MV-4-11 (cell line): ENCODE measurements at regions not wholly inside any gene's neighbourhood (a gene's known extent, or its start where the extent isn't known, plus 50 kb on each side); places are given as distances from the start of the nearest gene placed in this dataset.
"Not testable (repeated sequence)": the region's sequence is repeated elsewhere in the genome, so short reads cannot be mapped to it uniquely, and the experiment has no call there.

ENCODE experiments used
- DNase-seq: peaks from one replicate; lab custom pipeline; 2025; lab: John Stamatoyannopoulos, UW

DNA sequence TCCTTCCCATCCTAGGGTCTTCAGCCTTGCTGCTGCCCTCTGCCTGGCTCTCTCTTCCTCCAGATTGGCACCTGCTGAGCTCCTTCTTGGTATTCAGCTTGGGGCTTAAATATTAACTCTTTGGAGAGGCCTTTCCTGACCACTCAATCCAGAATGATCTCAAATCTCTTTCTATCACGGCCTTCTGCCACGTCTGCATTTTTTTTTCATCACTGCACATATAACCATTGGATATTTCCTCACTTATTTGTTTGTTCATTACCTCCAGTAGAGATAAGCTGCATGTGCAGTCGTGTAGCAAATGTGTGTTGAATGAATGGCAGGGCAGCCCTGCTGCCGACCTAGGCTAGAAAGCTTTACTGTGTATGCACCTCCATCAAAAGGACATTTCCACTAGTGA, 51.6 kb upstream of the MPP7 start:
- DNase-seq, result no peak

DNA sequence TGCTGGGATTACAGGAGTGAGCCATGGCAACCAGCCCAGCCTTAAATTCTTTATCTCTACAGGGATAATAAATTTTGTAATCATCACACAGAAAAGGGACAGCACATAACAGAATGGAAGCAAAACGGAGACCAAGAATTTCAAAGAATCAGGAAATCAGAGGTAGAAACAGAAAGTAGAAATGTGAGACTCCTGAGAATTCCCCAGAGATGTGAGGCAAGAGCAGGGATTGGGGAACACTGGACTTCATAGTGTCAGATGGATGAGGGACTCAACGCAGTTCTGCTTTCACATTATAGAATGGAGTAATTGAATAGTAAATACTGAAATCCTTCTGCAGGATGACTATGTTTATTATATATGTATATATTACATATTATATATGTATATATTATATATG, 52.5 kb upstream of the MPP7 start:
- DNase-seq, result no peak

DNA sequence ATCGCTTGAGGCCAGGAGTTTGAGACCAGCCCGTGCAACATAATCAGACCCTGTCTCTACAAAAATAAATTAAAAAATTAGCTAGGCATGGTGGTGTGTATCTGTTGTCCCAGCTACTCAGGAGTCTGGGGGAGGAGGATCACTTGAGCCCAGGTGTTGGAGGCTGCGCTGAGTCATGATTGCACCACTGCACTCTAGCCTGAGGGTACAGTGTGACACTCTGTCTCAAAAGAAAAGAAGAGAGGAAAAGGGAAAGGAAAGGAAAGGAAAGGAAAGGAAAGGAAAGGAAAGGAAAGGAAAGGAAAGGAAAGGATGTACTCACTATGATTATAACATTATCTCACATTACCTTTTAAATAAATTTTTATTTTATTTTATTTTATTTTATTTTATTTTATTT, 56.5 kb upstream of the MPP7 start:
- DNase-seq, result no peak

DNA sequence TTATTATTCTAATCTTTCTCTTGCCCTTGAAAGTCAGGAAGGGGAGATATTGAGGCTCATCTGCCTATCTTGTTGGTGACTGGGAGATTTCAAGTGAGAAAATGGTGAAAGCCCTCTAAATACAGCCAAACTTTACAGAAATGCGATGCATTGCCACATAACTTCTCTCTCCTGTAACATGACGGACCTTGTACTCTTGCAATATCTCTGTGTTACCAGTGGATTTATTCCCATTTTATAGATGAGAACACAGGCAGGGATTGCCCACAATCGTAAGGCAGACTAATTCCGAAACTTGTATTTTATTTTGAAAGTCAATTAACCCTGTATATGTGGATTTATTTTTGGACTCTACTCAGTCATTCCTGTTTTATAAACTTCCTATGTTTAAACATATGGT, 57.3 kb upstream of the MPP7 start:
- DNase-seq, result no peak

DNA sequence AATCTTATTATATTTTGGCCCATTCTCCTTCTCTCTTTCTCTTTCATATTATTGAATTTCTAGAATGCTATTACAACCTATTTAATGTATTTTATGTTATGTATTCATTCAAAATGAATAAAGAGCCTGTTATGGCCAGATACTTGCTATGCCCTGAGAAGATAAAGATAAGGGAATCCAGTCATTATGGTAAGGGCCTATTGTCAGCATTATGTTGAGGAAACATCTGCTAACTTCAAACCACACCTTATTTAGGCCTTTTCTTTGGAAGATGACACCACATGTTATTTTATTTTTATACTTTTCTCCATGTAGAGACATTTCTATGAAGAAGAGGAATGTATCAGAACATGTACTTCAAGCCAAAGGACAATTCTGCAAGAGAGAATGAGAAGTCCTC, 60.5 kb upstream of the MPP7 start:
- no peak for DNase-seq

DNA sequence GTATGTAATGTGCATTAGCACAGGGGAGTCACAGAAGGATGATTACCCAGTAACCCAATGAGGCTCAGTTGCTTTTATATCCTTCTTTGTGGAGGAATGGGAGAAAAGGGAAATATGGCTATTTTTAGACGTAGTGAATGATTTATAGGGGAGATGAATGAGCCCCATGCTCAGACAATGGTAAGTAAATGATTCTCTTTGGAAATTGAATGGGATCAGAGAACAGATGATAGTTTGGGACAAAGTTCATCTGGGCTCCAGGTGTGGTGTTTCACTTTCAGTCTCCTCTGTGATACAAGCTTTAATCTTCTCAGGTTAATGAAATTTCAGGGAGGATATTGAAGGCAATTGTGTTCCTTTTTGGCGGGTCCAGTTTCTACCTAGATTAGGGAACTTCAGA, 63.0 kb upstream of the MPP7 start:
- no peak for DNase-seq

DNA sequence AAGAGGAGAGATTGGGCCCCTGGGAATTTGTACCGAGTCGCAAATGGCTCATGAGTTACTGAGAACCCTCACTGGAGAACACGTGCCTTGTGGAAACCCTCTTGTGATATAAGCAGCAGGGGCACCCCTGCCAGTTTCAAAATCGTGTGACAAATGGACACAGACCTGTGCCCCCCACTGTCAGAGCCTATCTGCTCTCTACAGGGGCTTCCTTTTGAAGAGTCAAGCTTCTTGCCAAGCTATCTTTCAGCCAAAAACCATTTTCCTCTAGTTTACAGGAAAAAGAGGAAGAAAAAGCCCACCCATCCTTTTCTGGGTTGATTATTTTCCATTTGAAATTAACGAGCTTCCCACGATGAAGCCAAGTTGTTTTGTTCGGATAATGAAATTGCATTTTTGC, 64.1 kb upstream of the MPP7 start:
- no peak for DNase-seq

DNA sequence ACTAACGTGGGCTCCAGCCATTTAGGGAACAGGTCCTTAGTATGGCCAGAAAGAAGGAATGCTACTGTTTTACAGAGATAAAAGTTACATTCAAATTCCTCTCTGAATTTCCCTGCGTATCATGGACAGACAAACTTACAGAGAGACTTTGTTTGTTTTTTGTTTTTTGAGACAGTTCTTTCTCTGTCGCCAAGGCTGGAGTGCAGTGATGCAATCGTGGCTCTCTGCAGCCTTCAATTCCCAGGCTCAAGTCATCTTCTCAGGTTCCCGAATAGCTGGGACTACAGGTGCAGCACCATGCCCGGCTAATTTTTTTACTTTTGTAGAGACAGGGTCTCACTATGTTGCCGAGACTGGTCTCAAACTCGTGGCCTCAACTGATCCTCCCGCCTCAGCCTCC, 64.5 kb upstream of the MPP7 start:
- DNase-seq, result peak; percentile 21

DNA sequence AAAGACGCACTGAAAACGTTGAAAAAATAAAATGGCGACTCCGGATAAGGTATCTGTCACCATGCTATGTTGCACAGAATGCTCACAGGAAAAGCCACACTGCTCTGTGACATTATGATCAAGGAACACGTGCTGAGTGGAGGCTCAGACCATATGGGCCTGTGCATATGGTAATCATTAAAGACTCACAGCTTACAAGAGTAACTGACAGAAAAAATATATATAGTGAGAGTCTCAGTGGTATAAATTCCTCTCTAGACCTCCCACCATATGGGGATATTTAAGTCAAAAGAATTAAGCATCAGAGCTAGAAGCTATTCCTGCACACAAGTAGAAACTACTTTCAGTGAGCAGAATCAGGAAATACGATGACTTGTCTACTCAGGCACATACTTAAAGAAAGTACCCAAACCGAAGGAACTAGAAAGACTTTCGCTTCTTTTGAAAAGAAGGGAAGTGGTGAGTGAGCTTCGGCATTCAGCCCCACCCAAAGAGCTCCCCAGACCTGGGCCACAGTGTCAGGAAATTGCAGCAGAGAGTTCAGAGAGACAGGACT, 65.1 kb upstream of the MPP7 start:
- peak; percentile 97 for DNase-seq

DNA sequence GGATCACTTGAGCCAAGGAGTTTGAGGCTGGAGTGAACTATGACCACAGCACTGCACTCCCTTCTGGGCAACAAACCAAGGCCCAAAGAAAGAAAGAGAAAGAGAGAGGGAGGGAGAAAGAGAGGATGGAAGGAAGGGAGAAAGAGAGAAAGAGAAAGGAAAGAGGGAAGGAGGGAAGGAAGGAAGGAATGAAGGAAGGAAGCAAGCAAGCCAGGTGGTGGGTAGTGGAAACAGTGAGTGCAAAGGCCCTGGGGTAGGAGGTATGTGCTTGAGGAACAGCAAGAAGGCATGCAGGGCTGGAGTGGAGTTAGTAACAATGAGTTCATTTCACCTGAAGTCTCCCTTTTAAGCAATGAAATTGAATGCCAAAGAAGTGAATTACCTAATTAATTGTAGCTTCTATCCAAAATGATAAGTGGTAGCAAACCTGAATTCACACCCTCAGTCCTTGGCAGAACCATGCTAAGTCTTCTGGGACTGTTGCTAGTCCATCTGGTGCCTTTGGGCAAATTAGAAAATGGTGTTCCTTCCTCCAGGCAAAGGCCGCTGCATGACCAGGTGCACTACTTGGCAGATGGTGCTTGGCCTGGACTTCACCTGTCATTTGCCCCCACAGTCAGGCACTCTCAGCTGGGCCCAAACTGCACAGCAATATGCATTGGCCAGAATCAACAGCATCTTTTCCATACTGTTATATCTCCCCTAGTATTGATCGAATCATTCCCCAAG, 67.4 kb upstream of the MPP7 start:
- no peak for DNase-seq

DNA sequence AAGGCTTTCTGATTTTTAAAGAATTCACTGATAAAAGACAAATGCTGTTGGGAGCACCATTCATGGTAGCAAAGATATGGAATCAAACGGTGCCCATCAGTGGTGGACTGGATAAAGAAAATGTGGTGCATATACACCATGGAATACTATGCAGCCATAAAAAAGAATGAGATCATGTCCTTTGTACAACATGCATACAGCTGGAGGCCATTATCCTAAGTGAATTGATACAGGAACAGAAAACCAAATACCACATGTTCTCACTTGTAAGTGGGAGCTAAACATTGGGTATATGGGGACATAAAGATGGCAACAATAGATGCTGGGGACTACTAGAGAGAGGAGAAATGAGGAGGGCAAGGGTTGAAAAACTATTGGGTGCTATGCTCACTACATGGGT, 68.8 kb upstream of the MPP7 start:
- DNase-seq, result not testable (repeated sequence)

DNA sequence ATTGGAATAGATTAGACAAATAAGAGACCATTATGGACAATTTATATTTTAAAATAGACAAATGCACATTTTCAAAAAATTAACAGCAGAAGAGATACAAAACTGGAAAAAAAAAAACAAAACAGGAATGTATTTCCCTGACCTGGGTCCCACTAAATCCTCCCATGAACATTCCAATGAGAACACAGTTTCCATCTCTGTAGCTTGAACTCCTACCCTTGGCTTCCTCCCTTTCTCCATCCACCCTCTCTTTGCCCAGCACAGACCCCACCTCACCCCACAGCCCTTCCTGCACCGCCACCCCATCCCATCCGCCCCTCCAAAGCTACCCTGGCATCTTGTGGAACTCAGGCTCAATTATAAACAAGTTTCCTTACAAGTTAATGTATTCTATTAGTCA, 71.2 kb upstream of the MPP7 start:
- DNase-seq, result no peak

DNA sequence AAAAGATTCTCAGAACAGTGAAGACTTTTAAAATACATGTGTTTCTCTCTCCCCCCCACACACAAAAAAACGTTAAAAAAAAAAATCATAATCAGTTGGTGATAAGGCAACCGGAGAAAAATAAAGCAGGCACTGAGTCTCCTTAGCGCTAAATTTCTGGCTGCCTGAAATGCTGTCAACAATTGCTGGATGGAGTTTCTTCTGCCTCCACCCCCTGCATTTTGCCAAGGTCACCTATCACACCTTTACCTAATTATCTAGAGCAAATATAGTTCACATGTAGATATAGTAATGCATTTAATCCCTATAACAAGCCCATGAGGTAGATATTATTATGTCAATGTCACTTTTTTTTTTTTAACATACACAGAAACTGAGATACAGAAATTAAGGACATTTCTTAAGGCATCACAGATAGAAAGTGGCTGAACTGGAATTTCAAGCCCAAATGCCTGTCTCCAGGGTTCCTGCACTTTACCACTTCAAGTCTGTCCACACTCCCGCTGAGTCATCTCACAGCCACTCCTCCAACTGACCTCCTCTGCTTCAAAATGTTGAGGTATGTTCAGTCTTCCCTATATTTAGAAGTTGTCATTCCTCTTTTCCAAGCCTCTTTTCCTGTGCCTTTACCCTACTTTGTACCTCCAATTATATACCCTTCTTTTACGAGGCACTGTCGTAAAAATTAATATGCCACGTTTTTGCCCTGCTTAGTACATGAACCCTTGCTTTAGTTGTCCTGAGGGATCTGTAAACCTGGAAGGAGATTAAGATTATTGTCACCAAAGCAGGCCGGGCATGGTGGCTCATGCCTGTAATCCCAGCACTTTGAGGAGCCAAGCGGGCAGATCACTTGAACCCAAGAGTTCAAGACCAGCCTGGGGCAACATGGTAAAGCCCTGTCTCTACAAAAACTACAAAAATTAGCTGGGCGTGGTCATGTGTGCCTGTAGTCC, 72.8 kb upstream of the MPP7 start:
- DNase-seq, result peak; percentile 15

DNA sequence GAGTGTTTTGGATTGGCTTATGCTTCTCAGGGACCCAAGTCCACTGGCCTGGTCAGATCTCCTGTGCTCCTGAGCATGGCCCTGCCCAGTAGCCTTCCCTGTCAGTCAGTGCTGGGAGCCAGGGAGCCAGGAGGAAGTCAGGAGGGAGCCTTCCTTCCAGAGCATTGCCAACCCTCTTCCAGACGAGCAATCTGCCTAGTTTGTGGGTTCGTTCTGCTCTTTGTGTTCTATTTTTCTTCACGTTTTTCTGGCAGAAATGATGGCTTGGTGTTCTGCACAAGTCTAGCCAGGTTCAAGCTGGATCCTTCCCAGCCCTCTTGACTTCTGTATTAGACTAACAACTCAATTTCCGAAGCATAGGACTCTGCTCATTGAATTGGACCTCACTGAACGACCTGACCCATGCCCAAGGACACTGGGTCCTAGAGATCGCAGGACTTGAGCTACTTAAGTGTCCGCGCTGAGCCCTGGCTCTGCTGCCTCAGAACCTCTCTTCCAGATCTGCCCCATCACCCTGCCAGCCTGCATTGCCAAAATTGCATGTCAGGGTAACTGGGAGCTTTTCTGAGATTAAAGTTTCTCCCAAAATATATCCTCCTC, 76.2 kb upstream of the MPP7 start:
- DNase-seq, result no peak

DNA sequence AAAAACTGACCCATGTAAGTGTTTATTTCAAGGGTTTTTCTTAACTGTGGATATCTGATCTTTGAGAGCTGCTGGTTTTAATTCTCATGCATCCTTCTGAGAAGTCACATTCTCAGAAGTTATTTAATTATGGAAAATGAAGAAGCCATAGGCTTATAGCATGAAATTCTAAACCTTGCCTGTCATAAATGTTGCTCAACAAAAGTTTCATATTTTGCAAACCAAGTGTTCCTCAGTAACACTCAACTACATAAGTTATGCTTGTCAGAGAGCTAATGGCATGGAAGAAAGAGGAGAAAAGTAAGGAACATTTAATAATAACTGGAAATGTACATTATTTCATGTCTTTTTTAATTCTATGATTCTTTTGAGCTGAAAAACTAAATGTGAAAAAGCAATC, 78.6 kb upstream of the MPP7 start:
- peak; percentile 62 for DNase-seq

DNA sequence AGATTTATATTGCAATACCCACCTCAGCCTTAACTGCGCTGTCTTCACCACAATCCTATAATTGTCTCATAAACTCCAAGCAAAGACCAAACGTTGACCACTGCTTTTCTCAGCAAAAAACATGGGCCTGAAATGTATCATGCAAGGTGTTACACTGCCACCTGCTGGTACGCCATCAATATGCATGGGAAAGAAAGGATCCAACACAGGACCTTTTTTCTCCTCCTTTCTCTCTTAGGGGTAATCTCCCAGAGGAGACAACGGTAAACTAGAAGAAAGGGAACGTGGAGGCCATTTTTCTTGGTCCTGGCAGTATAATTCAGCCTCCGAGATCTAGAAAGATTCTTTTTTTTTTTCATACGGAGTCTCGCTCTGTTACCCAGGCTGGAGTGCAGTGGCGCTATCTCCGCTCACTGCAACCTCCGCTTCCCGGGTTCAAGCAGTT, 79.1 kb upstream of the MPP7 start:
- DNase-seq, result peak; percentile 83

DNA sequence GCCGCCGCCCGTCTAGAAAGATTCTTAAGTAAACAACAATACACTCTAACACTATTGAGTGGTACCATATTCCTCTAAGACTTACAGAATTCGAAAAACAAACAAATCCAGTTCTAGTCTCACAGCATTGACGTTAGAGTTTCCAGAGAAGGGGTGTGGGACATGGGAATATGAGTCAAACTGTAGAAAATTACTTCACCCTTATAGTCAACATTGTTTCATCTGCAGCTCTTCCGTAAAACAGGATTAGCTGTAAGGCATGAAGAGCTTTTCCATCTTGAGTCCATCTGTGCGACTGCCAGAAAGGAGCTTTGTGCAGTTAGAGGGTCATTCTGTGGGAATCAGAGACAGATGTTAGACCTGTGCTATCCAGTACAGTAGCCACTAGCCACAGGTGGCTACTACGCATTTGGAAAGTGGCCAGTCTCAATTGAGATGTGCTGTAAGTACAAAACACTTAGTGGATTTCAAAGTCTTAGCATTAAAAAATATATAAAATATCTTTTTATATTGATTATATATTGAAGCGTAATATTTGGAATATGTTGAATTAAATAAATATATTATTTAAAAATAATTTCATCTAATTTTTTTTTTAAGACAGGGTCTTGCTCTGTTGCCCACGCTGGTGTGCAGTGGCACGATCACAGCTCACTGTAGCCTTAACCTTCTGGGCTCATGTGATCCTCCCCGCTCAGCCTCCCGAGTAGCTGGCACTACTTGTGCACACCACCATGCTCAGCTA, 79.8 kb upstream of the MPP7 start:
- DNase-seq, result no peak

DNA sequence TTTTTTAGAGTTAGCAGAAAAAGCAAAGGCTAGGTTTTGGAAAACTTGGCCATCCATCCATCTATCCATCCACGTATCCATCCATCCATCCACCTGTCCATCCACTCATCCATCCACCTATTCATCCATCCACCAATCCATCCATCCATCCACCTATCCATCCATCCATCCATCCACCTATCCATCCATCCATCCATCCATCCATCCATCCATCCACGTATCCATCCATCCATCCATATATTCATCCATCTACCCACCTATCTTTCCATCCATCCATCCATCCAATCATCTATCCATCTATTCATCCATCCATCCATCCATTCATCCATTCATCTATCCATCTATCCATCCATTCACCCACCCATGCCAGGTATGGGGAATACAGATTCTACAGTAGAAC, 81.7 kb upstream of the MPP7 start:
- no peak for DNase-seq

DNA sequence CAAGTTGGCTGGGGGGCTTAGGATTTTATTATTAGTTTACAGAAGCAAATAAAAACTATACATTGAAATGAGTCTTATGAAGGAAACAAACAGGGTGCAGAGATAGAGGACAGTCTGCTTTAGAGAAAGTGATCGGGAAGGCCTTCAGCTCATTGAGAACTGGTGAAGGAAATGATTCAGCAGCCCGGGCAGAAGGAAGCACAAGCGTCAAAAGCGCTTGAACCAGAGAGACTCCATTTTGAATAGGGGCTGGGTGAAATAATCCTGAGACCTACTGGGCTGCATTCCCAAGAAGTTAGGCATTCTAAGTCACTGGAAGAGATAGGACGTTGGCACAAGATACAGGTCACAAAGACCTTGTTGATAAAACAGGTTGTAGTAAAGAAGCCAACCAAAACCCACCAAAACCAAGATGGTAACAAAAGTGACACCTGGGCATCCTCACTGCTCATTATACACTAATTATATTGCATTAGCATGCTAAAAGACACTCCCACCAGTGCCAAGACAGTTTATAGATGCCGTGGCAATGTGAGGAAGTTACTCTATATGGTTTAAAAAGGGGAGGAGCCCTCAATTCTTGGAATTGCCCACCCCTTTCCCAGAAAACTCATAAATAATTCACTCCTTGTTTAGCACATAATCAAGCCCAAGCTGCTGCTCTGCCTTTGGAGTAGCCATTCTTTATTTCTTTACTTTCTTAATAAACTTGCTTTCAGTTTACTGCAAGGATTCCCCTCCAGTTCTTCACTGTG, 83.1 kb upstream of the MPP7 start:
- DNase-seq, result peak; percentile 66

DNA sequence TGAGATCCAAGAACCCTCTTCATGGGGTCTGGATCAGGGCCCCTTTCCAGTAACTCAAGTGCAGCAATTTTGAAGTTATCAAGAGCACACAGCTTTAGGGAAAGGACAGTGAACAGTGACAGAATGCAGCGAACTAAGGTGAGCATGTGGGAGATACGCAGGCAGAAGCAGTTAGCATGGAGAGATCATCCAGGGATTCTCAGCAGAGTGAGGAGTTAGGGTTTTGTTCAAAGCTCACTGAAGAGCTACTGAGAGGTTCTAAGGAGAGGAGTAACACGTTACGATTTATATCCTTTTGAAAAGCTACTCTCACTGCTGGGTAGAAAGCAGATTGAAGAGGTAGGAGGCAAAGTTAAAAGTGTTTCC, 83.6 kb upstream of the MPP7 start:
- no peak for DNase-seq

DNA sequence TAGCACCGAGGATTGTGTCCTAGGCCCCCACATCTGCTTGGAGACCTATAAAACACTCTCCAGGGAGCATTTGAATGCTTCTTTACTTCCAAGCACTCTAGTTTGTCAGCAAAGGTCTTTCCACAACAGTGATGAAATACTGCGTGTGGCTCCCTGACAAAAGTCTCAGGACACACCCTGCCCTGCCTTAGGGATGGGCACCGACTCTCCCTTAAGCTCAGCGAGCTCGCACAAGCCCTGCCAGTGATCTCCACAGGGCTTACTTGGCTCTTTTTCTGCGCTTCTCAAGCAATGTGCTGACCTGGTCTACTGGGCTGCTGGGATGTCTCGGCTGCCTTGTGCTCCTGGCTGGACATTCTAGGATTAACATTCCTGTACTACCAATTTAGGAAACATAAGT, 84.3 kb upstream of the MPP7 start:
- DNase-seq, result no peak
